Lower leg skin (tissue), 4 donors: ENCODE measurements at regions not wholly inside any gene's neighbourhood (a gene's known extent, or its start where the extent isn't known, plus 50 kb on each side); places are given as distances from the start of the nearest gene placed in this dataset.

ENCODE experiments used
- DNase-seq, 2 donors: peaks; one replicate each; pipeline ENCODE4 v3.0.0-alpha.2; 2019; ENCODE audit warnings: low spot score in 2 of 2
- H3K4me3 ChIP-seq: fragments of 200-600 bp; sonication (generic); 2 replicates; pipeline ENCODE4 v1.5.1; 2017; ENCODE audit warnings: mild to moderate bottlenecking, low read depth; ENCODE audit not compliant: poor library complexity, severe bottlenecking
- POLR2A ChIP-seq, 2 donors: fragments of 450-650 bp; IDR thresholded peaks; one replicate each; pipeline ENCODE4 v1.6.1; 2016 to 2017; ENCODE audit warnings: antibody characterized with exemption in 2 of 2, mild to moderate bottlenecking in 1 of 2, moderate library complexity in 1 of 2
- whole genome bisulfite sequencing, 2 donors: methylation state at CpG; one replicate each; pipeline ENCODE4 v1.1.5; 2018; 5-methylcytosine and 5-hydroxymethylcytosine counted together
- intact Hi-C: fragments of 100-400 bp; cut with DNase I; formaldehyde crosslinking; loops from one replicate; pipeline ENCODE4 v1.15.0; 2023; ENCODE audit warnings: low total_unique reads
- TF ChIP-seq, protein P1 (sequence below), 3 donors: fragments of 450-650 bp; IDR thresholded peaks; one replicate each; pipeline ENCODE4 v1.5.1; 2016; ENCODE audit warnings: antibody characterized with exemption in 3 of 3, mild to moderate bottlenecking in 3 of 3, moderate library complexity in 2 of 3

DNA sequence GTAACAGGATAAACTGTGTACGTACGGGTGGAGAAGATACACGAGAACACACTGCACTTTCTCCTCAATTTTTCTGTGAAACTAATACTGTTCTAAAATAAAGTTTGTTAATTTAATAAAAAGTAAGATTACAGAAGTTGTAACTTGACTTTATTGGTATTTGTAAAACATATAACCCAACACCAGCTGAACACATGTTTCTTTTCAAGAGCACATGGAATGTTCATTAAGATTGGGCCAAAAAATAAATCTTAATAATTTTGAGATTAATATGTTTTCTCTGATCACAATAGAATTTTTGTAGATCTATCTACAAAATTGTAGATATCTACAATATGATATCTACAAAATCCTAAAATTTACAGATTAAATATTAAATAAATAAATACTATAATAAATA, 55.1 kb upstream of the ZNF599 start:
- WGBS, 2 donors, result 86 to 95% methylated on average over 3 of the region's 3 CpGs
- no peak for DNase-seq
- TF ChIP-seq, protein P1, sequence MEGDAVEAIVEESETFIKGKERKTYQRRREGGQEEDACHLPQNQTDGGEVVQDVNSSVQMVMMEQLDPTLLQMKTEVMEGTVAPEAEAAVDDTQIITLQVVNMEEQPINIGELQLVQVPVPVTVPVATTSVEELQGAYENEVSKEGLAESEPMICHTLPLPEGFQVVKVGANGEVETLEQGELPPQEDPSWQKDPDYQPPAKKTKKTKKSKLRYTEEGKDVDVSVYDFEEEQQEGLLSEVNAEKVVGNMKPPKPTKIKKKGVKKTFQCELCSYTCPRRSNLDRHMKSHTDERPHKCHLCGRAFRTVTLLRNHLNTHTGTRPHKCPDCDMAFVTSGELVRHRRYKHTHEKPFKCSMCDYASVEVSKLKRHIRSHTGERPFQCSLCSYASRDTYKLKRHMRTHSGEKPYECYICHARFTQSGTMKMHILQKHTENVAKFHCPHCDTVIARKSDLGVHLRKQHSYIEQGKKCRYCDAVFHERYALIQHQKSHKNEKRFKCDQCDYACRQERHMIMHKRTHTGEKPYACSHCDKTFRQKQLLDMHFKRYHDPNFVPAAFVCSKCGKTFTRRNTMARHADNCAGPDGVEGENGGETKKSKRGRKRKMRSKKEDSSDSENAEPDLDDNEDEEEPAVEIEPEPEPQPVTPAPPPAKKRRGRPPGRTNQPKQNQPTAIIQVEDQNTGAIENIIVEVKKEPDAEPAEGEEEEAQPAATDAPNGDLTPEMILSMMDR (IDR thresholded peaks at IDR 0.05), result no peak
- TF ChIP-seq POLR2A (IDR thresholded peaks at IDR 0.05), result no peak
- intact Hi-C loops, result no loop called here
- H3K4me3 ChIP-seq, result no peak overlapping the region

DNA sequence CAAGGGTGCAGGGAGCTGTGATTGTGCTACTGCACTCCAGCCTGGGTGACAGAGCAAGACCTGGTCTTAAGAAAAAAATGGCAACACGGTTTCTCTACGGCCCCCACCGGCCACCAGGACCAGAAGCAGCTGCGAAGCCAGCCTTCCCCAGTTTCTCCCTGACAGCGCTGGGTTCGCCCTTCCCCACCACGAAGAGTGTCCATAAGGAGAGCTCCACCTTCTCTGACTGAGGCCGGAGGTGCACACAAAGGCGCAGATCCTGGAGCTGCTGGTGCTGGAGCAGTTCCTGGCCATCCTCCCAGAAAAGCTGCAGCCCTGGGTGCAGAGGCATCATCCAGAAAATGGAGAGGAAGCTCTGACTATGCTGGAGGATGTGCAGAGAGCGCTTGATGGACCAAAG, 52.2 kb upstream of the ZNF599 start:
- no peak overlapping the region for H3K4me3 ChIP-seq
- TF ChIP-seq, protein P1 (IDR thresholded peaks at IDR 0.05), result no peak
- no peak for TF ChIP-seq POLR2A (IDR thresholded peaks at IDR 0.05)
- 84 to 88% methylated on average over 9 to 10 of the region's 10 CpGs for WGBS, 2 donors
- no peak for DNase-seq
- intact Hi-C loops, result no loop called here

DNA sequence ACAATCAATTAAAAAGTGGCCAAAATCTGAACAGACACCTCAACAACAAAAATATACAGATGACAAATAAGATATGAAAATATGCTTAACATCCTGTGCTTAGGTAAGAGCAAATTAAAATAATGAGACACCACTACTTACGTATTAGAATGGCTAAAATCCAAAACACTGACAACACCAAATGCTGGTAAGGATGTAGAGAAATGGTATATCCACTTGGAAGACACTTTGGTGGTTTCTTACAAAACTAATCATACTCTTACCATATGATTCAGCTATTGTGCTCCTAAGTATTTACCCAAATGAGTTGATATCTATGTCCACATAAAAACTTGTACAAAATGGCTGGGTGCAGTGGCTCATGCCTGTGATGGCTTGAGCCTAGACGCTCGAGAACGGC, 51.7 kb upstream of the ZNF599 start:
- H3K4me3 ChIP-seq, result no peak overlapping the region
- TF ChIP-seq, protein P1 (IDR thresholded peaks at IDR 0.05), result no peak
- no peak for TF ChIP-seq POLR2A (IDR thresholded peaks at IDR 0.05)
- intact Hi-C loops, result no loop called here
- WGBS, 2 donors, result 91 to 95% methylated on average over 4 of the region's 4 CpGs
- no peak for DNase-seq
